Middle frontal gyrus (tissue), 1 donor: ENCODE measurements at regions not wholly inside any gene's neighbourhood (a gene's known extent, or its start where the extent isn't known, plus 50 kb on each side); places are given as distances from the start of the nearest gene placed in this dataset.
"Not testable (repeated sequence)": the region's sequence is repeated elsewhere in the genome, so short reads cannot be mapped to it uniquely, and the experiment has no call there.

ENCODE experiments used
- DNase-seq: peaks from one replicate; pipeline ENCODE4 v3.0.0-alpha.2; 2015; ENCODE audit warnings: low spot score; ENCODE audit errors: extremely low spot score

DNA sequence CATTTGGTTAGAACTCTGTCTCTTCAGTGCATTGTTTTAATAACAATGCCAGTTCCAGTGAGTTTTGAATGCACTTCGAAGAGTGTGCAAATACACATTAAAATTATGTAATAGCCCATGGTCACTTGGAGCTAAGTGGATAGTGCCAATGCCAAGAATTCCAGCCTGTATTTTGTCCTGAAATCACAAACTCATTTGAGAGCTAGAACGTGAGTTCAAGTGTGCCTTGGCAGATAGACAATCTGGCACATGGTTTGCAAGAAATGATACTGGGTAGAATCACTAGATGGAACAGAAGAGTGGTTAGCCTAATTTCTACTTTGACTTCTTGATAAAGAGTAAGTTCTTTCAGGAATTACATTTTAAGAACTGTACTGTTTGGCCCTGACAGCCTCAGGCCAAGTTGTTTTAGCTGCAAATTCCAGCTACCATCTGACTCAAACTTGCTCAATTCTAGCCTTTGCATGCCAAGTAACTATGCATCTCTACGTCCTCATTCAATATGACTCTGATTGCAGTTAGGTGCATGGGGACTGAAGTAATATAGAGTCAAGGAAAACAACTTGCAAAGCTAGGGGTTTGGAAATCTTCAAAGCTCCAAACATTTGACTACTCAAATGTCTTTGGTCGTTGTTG, 131.9 kb upstream of the SMIM31 start:
- no peak for DNase-seq

DNA sequence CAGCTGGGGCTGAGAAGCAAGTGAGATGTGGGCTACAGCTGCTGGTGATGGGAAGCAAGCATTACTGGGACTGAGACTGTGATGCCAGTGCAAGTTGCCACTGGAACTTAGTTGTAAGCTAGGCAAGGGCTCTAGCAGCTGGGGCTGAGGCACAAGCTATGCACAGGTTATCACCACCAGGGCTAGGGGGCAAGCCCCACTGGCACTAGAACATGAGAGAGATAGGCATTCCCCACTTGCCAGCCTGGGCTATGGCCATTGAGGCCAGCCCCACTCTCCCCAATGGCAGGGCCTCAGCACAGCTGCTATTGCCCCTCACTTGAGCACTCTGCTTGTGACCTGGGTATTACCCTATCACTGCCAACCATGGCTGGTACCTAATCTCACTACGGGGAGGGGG, 130.8 kb upstream of the SMIM31 start:
- no peak for DNase-seq

DNA sequence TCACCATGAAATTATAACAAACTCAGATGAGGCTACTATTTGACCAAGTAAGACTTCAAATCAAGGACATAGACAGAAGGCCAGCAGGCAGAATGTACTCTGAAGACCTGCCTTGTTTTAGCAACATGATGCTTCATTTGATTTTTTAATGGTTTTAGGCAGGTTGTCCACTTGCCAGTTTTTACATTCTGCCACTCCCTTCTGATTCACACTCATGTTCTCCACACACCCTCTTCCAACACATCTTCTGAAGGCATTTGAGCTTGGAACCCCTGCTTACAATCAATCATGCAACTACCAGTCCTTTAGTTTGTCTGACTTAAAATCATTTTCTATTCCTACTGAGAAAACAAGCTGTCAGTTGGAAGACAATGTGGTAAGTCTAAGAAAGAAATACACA, 114.9 kb upstream of the SMIM31 start:
- no peak for DNase-seq

DNA sequence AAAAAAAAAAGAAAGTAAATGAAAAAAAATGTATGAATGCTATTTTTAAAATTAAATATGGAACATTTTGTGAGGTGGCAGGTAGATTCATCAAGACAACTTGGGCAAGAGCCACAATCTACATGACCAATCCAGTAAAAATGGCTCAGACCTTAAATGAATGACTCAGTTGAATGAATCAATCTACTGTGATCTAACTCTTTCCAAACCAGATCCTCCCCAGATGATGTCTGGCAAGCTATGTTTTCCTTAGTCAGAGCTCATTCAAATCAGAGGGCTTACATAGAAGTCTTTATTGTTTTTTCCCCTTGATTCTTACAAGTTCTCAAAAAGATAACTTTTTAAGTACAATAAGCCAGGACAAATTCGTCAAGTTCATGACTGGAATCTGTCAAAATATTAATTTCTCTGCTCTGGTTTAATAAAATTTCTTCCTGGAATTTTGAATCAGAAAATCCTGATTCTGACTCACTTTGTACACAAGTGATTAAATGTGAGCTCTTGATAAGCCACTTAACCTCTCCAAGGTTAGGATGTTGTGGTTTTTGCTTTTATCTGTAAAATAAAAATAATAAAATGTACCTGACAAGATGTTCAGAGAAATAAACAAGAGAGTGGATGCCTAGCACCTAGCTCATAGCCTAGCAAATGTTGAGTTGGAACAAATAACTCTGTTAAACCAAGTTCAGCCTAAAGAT, 105.6 kb upstream of the SMIM31 start:
- no peak for DNase-seq

DNA sequence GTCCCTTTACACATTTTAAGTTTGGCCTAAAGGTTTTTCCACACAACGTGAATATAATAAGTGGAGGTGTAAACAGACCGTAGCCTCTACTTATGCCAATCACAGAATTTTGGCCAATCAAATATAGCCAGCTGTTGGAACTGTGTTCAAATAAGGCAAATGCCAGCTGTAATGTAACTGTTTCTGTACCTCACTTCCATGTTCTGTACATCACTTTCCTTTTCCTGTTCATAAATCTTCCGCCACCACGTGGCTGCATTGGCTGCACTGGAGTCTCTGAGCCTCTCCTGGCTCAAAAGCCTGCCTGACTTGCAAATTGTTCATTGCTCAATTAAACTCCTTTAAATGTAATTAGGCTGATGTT, 105.1 kb upstream of the SMIM31 start:
- no peak for DNase-seq

DNA sequence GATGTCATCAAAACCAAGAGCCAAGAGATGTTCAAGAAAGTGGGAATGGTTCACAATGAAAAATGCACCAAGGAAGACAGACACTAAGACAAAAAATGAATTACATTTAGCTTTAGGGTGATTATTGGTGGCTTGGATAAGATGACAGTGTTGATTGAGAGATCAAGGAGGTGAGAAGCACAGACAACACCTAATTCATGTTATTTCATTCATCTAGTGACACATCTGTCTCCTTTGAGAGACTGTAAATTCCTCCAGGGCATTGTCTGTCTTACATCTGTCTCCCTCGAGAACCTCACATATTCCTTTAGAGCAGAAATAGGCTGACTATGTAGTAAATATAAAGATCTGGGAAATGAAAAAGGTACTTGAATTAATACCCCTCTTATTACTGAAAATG, 94.2 kb upstream of the SMIM31 start:
- DNase-seq, result no peak

DNA sequence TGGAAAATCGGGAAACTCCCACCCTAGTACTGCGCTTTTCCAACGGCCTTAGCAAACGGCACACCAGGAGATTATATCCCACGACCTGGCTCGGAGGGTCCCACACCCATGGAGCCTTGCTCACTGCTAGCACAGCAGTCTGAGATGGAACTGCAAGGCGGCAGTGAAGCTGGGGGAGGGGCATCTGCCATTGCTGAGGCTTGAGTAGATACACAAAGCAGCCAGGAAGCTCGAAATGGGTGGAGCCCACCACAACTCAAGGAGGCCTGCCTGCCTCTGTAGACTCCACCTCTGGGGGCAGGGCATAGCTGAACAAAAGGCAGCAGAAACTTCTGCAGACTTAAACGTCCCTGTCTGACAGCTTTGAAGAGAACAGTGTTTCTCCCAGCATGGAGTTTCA, 77.8 kb upstream of the SMIM31 start:
- not testable (repeated sequence) for DNase-seq

DNA sequence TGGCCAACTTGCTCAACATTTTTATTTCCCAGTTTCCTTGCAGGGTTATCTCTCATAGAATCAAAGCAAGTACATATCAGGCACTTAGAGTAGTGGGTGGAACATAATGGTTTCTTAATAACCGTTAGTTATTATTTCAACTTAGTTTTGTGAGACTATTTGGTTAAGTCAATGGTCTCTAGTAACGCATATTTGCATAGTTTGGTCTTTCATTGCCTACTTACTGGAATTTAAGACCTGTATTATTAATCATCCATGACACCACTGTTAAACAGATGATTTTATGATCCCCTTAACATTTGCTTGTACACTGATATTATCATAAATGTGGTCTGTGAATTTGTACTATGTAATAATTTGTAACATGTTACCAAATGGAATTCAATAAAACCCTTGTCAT, 70.9 kb upstream of the SMIM31 start:
- no peak for DNase-seq

DNA sequence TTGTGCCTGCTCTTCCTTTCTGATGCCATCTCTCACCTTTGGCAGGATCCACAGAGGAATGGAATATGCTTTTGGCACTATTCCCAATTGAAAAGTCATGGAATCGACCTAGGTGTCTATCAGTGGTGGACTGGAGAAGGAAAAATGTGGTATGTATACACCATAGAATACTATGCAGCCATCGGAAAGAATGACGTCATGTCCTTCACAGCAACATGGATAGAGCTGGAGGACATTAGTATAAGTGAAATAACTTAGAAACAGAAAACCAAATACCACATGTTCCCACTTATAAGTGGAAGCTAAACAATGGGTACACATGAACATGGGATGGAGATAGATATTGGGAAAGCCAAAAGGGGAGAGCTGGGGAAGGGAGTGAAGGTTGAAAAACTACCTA, 58.3 kb upstream of the SMIM31 start:
- no peak for DNase-seq

DNA sequence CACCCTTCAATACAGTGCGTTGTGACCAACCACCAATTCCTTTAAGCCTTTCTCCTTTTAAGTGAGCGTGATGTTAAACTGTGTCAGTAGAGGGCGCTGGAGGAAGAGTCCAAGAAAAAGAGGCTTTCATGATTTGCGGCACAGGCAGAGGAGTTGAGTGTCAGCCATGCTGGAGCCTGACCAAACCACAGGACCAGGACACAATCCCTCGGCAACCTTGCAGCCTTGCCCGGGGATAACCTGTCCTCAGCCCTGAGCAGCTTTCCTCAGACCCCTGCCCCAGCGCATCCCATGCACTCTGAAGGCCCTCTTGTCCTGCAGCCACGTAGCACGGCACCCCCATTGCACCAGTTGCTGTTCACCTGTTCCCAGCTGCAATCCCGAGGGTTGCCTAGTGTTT, 53.5 kb upstream of the SMIM31 start:
- no peak for DNase-seq

DNA sequence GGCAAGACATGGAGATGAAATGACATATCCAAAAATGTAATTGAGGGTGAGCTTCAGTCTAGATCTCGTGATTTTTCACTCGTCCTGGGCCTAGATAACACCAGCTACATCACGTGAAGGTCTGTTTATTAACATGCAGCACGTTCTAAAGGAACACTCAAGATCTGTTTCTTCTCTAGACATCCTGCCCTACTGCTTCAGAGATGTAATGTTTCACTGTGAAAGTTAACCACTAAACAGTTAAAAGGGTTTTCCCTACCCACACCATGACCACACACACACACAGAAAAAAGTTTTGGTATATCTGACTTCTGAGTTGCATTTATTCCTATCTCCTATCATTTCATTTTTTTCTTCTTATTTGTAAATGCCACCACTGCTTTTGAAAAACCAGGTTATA, 52.3 kb upstream of the SMIM31 start:
- DNase-seq, result no peak
